Bronchial epithelial cell (primary cell): ENCODE measurements at regions not wholly inside any gene's neighbourhood (a gene's known extent, or its start where the extent isn't known, plus 50 kb on each side); places are given as distances from the start of the nearest gene placed in this dataset.

ENCODE experiments used
- DNase-seq: peaks from one replicate; pipeline ENCODE4 v3.0.0-alpha.2; 2010; ENCODE audit warnings: low read depth
- FAIRE-seq: peaks from 2 replicates; lab custom pipeline; 2011; peaks lifted over from hg19 to GRCh38; lab: Jason Lieb, UNC
- H3K27me3 ChIP-seq: 2 replicates; pipeline ENCODE4 v1.5.1; 2011; ENCODE audit warnings: low read length; ENCODE audit not compliant: control insufficient read depth, insufficient read depth
- H3K36me3 ChIP-seq: 2 replicates; pipeline ENCODE4 v1.5.1; 2011; ENCODE audit warnings: low read length; ENCODE audit not compliant: control insufficient read depth, insufficient read depth
- H3K4me3 ChIP-seq: 2 replicates; pipeline ENCODE4 v1.5.1; 2011; ENCODE audit warnings: mild to moderate bottlenecking, low read depth, low read length, control low read depth
- TF ChIP-seq, protein P1 (sequence below): IDR thresholded peaks from 2 replicates; pipeline ENCODE4 v1.5.1; 2011; ENCODE audit warnings: mild to moderate bottlenecking, moderate library complexity, low read length, control low read depth, inconsistent platforms; ENCODE audit not compliant: insufficient read depth, severe bottlenecking

DNA sequence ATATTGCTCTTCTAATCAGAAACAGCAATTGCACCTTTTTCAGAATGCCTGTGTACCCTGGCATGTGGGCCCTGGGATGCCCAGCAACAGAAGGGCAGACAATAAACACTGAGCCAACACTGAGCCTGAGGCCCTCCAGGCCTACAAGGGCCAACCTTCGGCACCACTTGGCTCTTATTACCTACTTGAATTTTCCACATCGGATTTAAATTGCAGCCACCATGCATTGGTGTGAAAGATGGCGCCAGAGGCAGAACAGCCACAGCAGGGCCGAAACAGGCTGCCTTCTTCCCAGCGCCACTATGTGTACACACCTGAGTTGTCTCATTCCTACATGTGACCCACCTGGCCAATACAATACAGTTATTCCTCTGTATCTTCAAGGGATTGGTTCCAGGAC lies 51.4 kb upstream of the EZH2 start:
- H3K27me3 ChIP-seq, result no peaks in the 10 kb centered on the region
- no peak overlapping the region for H3K4me3 ChIP-seq
- no peaks in the 10 kb centered on the region for H3K36me3 ChIP-seq
- DNase-seq, result no peak
- no peak for FAIRE-seq
- TF ChIP-seq, protein P1, sequence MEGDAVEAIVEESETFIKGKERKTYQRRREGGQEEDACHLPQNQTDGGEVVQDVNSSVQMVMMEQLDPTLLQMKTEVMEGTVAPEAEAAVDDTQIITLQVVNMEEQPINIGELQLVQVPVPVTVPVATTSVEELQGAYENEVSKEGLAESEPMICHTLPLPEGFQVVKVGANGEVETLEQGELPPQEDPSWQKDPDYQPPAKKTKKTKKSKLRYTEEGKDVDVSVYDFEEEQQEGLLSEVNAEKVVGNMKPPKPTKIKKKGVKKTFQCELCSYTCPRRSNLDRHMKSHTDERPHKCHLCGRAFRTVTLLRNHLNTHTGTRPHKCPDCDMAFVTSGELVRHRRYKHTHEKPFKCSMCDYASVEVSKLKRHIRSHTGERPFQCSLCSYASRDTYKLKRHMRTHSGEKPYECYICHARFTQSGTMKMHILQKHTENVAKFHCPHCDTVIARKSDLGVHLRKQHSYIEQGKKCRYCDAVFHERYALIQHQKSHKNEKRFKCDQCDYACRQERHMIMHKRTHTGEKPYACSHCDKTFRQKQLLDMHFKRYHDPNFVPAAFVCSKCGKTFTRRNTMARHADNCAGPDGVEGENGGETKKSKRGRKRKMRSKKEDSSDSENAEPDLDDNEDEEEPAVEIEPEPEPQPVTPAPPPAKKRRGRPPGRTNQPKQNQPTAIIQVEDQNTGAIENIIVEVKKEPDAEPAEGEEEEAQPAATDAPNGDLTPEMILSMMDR, result no peak
